GM21423 (cell line): ENCODE measurements at regions not wholly inside any gene's neighbourhood (a gene's known extent, or its start where the extent isn't known, plus 50 kb on each side); places are given as distances from the start of the nearest gene placed in this dataset.

Experiments used
- ATAC-seq: cut with Tn5 transposase; IDR thresholded peaks from one replicate; pipeline ENCODE4 v1.9.1; 2021; ENCODE audit warnings: mild to moderate bottlenecking, moderate library complexity; ENCODE audit not compliant: unreplicated experiment

DNA sequence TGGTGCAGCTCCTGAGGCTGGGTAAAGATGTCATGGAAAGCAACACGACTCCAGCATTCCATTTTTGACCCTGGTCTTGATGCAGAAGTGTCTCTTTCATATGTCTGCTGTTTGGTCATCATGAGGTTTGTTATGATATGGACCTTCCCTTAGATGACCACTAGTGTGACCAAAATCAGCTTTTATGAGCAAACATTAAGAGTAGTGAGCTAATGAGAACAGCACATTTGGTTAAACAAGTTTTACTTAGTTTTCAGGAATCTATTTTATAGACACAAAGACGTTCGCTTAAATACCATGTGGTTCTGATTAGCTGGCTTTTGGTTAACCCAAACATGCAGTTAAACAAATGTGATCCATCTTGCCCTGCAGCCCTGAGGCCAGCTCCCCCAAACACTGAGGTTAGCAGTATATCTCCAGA, 56.7 kb upstream of the ACTBL2 start:
- ATAC-seq: no peak

DNA sequence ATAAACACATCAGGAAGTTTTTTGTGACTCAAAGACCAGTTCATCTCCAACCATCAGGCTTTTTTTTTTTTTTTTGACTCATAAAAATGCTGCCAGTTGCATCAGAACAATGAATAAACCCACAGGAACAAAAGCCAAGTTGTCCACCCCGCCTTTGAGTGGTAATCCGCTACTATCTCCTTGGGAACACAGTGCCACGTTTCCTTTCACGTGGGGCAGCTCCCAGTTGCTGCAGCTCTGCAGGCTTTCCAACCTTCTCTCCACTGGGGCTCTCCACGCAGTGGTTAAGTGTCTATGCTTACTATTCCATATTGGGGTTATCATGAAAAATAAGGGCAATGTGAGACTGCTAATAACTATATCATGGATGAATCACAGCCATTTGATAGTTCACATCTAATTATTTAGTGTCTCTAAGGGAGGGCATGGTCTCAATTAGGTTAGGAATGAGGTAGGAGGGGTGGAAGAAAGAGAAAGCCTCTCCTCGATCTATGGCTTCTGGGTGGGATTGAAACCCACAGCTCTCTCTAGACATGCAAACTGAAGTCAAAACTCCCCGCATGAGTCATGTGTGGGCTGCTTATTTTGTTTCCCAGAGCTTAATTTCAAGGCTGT, 55.8 kb upstream of the ACTBL2 start:
- ATAC-seq: no peak

DNA sequence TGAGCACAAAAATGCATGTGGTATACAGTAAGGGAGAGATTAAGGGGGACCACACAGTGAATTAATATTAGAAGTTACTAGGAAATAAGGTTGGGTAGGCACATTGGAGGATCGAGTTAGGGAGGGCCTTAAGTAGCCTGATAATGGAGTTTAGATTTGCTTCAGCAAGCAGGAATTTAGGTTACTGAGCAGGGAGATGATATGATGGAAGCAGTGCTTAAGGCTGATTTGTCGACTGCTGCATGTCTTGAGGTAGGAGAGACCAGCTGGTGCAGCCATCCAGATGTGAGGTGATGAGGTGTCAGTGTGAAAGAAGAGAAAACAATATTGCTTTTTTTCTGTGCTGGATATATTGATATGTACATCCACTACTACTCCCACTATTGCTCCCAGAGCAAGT, 55.2 kb upstream of the ACTBL2 start:
- no peak for ATAC-seq

DNA sequence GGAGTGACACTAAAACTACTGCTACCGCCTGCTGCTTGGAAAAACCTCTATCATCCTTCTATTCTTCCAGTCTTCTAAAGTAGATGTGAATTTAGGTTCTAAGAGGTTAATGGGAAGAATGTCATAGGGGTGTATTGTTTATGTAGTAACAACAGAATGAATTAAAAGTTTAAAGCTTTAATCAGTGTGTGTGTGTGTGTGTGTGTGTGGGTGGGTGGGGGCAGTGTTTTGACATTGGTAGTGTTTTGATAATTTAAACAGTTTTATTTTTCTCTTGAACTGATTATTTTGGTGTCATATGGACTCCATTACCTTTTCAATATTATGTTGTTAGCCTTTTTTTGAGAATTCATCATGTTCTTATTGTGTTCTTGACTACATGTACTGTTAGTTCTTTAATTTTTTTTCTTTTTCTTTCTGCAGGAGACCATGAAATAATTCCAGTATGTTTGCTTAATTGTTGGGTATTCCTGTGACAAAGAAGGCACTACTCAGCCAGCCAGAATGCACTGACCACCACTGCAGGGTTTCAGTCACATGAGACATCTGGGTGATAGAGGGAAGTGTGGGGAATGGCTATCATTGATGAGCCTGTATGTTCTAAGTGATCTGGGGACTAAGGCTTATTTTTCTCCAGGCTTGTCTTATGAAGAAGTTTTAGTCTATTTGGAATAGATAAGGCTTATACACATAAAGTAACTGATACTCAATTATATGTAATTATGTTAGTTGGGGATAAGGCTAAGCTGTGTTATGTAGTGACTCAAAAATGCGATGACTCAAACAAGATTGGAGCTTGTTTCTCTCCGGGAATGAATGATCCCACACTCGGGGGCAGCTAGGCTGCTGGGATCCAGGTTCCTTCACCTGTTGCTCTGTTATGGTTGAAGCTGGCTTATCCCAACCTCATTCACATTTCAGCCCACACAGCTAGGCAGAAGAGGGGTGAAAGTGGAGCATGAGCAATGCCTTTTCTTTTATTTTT, 50.2 kb upstream of the ACTBL2 start:
- no peak for ATAC-seq
